Activated CD8-positive, alpha-beta T cell treated with anti-CD3 and anti-CD28 coated beads for 36 hours (primary cell): ENCODE measurements at regions not wholly inside any gene's neighbourhood (a gene's known extent, or its start where the extent isn't known, plus 50 kb on each side); places are given as distances from the start of the nearest gene placed in this dataset.

Source experiments
- ATAC-seq: fragments of 200-7000 bp; cut with Tn5 transposase; one replicate; pipeline ENCODE4 v1.10.0; 2021; ENCODE audit warnings: mild to moderate bottlenecking, moderate library complexity
- CTCF ChIA-PET: fragments of 350-600 bp; sonication (Branson Sonifier 250); formaldehyde crosslinking; loops from one replicate; lab custom pipeline; 2021; ENCODE audit warnings: antibody characterized with exemption; lab: Charles Lee
- POLR2A ChIA-PET: fragments of 350-600 bp; sonication (Branson Sonifier 250); formaldehyde crosslinking; loops from one replicate; lab custom pipeline; 2021; ENCODE audit warnings: antibody characterized with exemption; lab: Charles Lee
- DNase-seq: peaks from one replicate; pipeline ENCODE4 v3.0.0-alpha.2; 2020
- H3K27ac Mint-ChIP-seq: one replicate; pipeline ENCODE4 v1.8.0; 2021; ENCODE audit warnings: mild to moderate bottlenecking, mixed read lengths
- H3K27me3 Mint-ChIP-seq: one replicate; pipeline ENCODE4 v1.8.0; 2021; ENCODE audit warnings: mixed read lengths
- H3K36me3 Mint-ChIP-seq: one replicate; pipeline ENCODE4 v1.8.0; 2021; ENCODE audit warnings: low read depth, mixed read lengths
- H3K4me1 Mint-ChIP-seq: one replicate; pipeline ENCODE4 v1.8.0; 2021; ENCODE audit warnings: low read depth, mixed read lengths
- H3K4me3 Mint-ChIP-seq: one replicate; pipeline ENCODE4 v1.8.0; 2021; ENCODE audit warnings: mild to moderate bottlenecking, moderate library complexity, mixed read lengths
- H3K9me3 Mint-ChIP-seq: one replicate; pipeline ENCODE4 v1.8.0; 2021; ENCODE audit warnings: mixed read lengths
- intact Hi-C: fragments of 100-400 bp; cut with micrococcal nuclease; formaldehyde crosslinking; loops from one replicate; pipeline ENCODE4 v1.10.0; 2022
- TF ChIP-seq, protein P1 (sequence below): fragments of 200-600 bp; IDR thresholded peaks from one replicate; pipeline ENCODE4 v1.8.0; 2022; ENCODE audit warnings: antibody characterized with exemption, mild to moderate bottlenecking

DNA sequence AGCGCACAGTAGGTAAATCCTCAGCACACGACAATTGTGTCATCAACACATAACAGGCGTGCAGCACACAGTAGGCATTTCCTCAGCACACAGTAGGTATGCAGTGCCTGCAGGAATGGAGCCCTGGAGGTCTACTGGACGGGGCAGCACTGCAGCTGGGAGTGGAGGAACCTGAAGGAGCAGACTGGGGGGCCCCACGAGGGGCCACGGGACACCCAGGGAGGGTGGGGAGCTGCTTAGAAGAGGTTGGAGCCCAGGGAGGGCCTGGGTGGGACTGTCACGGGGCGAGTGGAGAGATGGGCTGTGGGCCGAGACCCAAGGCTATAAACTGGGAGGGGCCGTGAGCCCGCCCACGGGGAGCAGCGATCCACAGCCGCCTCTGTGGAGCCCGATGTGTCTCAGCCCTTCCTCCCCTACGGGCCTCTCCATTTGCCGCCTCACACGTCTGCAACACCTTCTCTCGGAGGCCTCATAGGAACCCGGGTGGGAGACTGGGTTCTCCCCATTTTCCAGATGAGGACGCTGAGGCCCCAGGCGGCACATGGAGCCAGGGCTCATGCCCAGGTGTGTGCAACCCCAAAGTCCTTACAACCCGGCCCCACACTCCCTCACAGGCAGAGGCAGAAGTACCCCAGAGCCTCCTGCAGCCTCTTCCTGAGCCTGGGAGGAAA lies 101.5 kb downstream of the MICALL2 start:
- Mint-ChIP-seq H3K36me3 (no peaks in the 10 kb centered on the region), H3K9me3 (no peaks in the 10 kb centered on the region), H3K4me3 (no peak overlapping the region), H3K4me1 (no peaks in the 10 kb centered on the region), H3K27ac (no peak overlapping the region), H3K27me3 (peaks cover 3% of the 10 kb centered on the region)
- TF ChIP-seq, protein P1, sequence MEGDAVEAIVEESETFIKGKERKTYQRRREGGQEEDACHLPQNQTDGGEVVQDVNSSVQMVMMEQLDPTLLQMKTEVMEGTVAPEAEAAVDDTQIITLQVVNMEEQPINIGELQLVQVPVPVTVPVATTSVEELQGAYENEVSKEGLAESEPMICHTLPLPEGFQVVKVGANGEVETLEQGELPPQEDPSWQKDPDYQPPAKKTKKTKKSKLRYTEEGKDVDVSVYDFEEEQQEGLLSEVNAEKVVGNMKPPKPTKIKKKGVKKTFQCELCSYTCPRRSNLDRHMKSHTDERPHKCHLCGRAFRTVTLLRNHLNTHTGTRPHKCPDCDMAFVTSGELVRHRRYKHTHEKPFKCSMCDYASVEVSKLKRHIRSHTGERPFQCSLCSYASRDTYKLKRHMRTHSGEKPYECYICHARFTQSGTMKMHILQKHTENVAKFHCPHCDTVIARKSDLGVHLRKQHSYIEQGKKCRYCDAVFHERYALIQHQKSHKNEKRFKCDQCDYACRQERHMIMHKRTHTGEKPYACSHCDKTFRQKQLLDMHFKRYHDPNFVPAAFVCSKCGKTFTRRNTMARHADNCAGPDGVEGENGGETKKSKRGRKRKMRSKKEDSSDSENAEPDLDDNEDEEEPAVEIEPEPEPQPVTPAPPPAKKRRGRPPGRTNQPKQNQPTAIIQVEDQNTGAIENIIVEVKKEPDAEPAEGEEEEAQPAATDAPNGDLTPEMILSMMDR = no peak
- peak; percentile 30 for ATAC-seq
- peak; percentile 15 for DNase-seq
- intact Hi-C loops = no loop called here
- CTCF ChIA-PET = no interaction called here
- POLR2A ChIA-PET = no interaction called here

DNA sequence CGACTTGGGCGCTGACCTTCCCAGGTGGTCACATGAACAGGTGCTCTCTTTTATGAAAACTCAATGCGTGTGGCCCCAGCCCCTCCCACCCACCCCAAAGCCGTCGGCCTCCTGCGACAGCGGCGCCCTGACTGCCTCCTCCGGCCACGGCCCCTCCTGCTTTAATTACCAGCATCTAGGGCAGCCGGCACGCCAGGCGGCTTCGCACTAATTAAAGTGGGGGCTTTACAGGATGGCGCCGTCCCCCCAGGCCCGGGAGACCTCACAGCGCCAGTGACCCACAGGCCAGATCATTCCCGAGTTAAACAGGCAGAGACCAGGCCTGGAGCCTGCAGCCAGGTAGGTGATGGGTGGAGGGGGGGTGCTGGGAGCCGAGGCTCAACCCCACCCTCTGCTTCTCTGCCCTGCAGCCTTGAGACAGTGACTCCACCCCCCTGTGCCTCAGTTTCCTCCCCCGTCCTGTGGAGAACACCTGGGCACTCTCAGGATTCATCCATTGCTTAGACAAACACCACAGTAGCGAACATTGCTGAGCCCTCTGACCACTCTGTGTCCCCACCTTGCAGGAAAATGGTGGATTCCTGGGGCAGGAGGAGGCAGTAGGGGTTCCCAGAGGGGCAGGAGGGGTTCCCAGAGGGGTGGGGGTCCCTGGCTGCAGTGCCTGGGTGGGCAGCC lies 100.8 kb downstream of the MICALL2 start:
- Mint-ChIP-seq H3K36me3 (no peaks in the 10 kb centered on the region), H3K4me1 (no peaks in the 10 kb centered on the region), H3K27me3 (peaks cover 3% of the 10 kb centered on the region), H3K4me3 (no peak overlapping the region), H3K27ac (no peak overlapping the region), H3K9me3 (no peaks in the 10 kb centered on the region)
- TF ChIP-seq, protein P1 = no peak
- CTCF ChIA-PET = no interaction called here
- POLR2A ChIA-PET = no interaction called here
- DNase-seq = no peak
- intact Hi-C loops = no loop called here
- ATAC-seq = no peak

DNA sequence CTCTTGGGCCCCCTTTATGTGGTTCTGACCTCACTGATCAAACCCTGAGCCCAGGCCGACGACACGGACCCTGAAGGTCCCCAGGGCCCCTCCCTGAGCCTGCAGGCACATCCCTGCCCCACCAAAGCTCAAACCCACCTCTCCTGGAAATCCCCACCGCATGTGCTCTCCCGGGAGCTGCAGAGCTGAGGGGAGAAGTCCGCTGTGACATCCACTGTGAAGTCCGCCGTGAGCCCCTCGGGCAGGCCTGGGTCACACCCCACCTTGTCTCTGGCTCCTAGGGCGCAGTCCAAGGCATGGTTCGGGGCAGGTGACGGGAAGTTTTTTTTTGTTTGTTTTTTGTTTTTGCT lies 100.2 kb downstream of the MICALL2 start:
- ChIA-PET CTCF (no interaction called here), POLR2A (no interaction called here)
- no peak for ATAC-seq
- H3K36me3 Mint-ChIP-seq = no peaks in the 10 kb centered on the region
- H3K27me3 Mint-ChIP-seq = peaks cover 3% of the 10 kb centered on the region
- H3K4me3 Mint-ChIP-seq = no peak overlapping the region
- TF ChIP-seq, protein P1 = no peak
- no peak for DNase-seq
- H3K4me1 Mint-ChIP-seq = no peaks in the 10 kb centered on the region
- H3K9me3 Mint-ChIP-seq = no peaks in the 10 kb centered on the region
- no peak overlapping the region for H3K27ac Mint-ChIP-seq
- intact Hi-C loops = no loop called here

GRCh38 chr7:1359681-1360485 lies 99.4 kb downstream of the MICALL2 start:
- Mint-ChIP-seq H3K27me3 (peaks cover 3% of the 10 kb centered on the region), H3K4me1 (no peaks in the 10 kb centered on the region), H3K27ac (no peak overlapping the region), H3K9me3 (no peaks in the 10 kb centered on the region), H3K36me3 (no peaks in the 10 kb centered on the region), H3K4me3 (no peak overlapping the region)
- DNase-seq (no peak), ATAC-seq (no peak)
- intact Hi-C loops = no loop called here
- TF ChIP-seq, protein P1 = no peak
- ChIA-PET POLR2A (no interaction called here), CTCF (no interaction called here)

DNA sequence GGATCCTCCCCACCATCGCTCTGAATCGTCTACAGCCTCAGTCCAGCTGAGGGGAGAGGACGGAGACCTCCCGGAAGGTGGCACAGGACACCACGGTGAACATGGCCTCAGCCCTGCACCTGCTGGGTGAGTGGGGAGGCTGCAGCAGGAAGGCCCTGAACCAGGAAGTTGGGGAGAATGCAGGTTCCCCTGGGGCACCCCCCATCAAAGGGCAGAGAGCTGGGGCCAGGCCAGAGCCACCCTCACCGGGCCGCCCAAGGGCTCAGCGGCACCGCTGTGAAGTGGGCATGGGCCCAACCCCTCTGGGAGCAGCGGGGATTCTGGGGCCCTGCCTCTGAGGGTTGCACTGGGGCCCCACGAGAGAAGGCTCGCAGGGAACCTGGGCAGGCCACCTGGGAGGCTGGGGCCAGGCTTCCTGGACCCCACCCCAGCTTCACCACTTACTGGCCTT lies 98.7 kb downstream of the MICALL2 start:
- no peak overlapping the region for H3K4me3 Mint-ChIP-seq
- POLR2A ChIA-PET = no interaction called here
- H3K36me3 Mint-ChIP-seq = no peaks in the 10 kb centered on the region
- peaks cover 3% of the 10 kb centered on the region for H3K27me3 Mint-ChIP-seq
- TF ChIP-seq, protein P1 = no peak
- H3K27ac Mint-ChIP-seq = no peak overlapping the region
- DNase-seq = no peak
- intact Hi-C loops = no loop called here
- no peaks in the 10 kb centered on the region for H3K4me1 Mint-ChIP-seq
- no peaks in the 10 kb centered on the region for H3K9me3 Mint-ChIP-seq
- ATAC-seq = no peak
- CTCF ChIA-PET = interaction anchor here (1.0 kb wide), 1 partner anchor 135 kb away, joined by 3 read pairs; no protein-coding TSS in a partner anchor
